ENCODE measurements at regions not wholly inside any gene's neighbourhood (a gene's known extent, or its start where the extent isn't known, plus 50 kb on each side); places are given as distances from the start of the nearest gene placed in this dataset.

- Histone ChIP-seq H3F3A (ENCODE audit: control insufficient read depth, insufficient read depth) (no peaks in the 10 kb centered on the region), H4K20me1 (ENCODE audit: control insufficient read depth, insufficient read depth, low read depth, low read length) (no peaks in the 10 kb centered on the region), H3K4me2 (ENCODE audit: low read length) (no peak overlapping the region), H3K79me2 (ENCODE audit: control insufficient read depth, low read length) (no peaks in the 10 kb centered on the region), H3K27ac (ENCODE audit: low read depth, low read length) (no peak overlapping the region), H3K36me3 (ENCODE audit: control insufficient read depth, low read length) (no peaks in the 10 kb centered on the region), H3K4me3 (ENCODE audit: low read length) (no peak overlapping the region), H3K27me3 (ENCODE audit: control insufficient read depth, low read length) (no peaks in the 10 kb centered on the region), H3K9me3 (ENCODE audit: control insufficient read depth, insufficient read depth, low read length) (no peaks in the 10 kb centered on the region), H3K9me2 (replicated peaks; ENCODE audit: control insufficient read depth, low read length) (no peaks in the 10 kb centered on the region), H3K4me1 (ENCODE audit: control insufficient read depth, low read length) (no peaks in the 10 kb centered on the region)
- TF ChIP-seq EZH2phosphoT487 (IDR thresholded peaks at IDR 0.05; ENCODE audit: borderline replicate concordance, low read length), result no peak
- no peak for TF ChIP-seq CTCF (IDR thresholded peaks at IDR 0.05; ENCODE audit: low read depth, low read length, poor library complexity, severe bottlenecking)
Measured at GRCh38 chr11:28615542-28615941, 507.4 kb downstream of the METTL15 start.

- H3K36me3 ChIP-seq (ENCODE audit: control insufficient read depth, low read length), result no peaks in the 10 kb centered on the region
- no peaks in the 10 kb centered on the region for H3K79me2 ChIP-seq (ENCODE audit: control insufficient read depth, low read length)
- no peak overlapping the region for H3K4me2 ChIP-seq (ENCODE audit: low read length)
- H3K27me3 ChIP-seq (ENCODE audit: control insufficient read depth, low read length), result no peaks in the 10 kb centered on the region
- no peaks in the 10 kb centered on the region for H3K9me2 ChIP-seq (replicated peaks; ENCODE audit: control insufficient read depth, low read length)
- H3F3A ChIP-seq (ENCODE audit: control insufficient read depth, insufficient read depth), result no peaks in the 10 kb centered on the region
- H3K4me1 ChIP-seq (ENCODE audit: control insufficient read depth, low read length), result no peaks in the 10 kb centered on the region
- H3K4me3 ChIP-seq (ENCODE audit: low read length), result no peak overlapping the region
- no peaks in the 10 kb centered on the region for H4K20me1 ChIP-seq (ENCODE audit: control insufficient read depth, insufficient read depth, low read depth, low read length)
- TF ChIP-seq CTCF (IDR thresholded peaks at IDR 0.05; ENCODE audit: low read depth, low read length, poor library complexity, severe bottlenecking), result no peak
- TF ChIP-seq EZH2phosphoT487 (IDR thresholded peaks at IDR 0.05; ENCODE audit: borderline replicate concordance, low read length), result no peak
- H3K27ac ChIP-seq (ENCODE audit: low read depth, low read length), result no peak overlapping the region
- no peaks in the 10 kb centered on the region for H3K9me3 ChIP-seq (ENCODE audit: control insufficient read depth, insufficient read depth, low read length)
Measured at GRCh38 chr11:28606930-28607329, 498.7 kb downstream of the METTL15 start.

- no peaks in the 10 kb centered on the region for H3K27me3 ChIP-seq (ENCODE audit: control insufficient read depth, low read length)
- H3K4me2 ChIP-seq (ENCODE audit: low read length), result no peak overlapping the region
- TF ChIP-seq CTCF (IDR thresholded peaks at IDR 0.05; ENCODE audit: low read depth, low read length, poor library complexity, severe bottlenecking) (no peak), EZH2phosphoT487 (IDR thresholded peaks at IDR 0.05; ENCODE audit: borderline replicate concordance, low read length) (no peak)
- H3K4me1 ChIP-seq (ENCODE audit: control insufficient read depth, low read length), result no peaks in the 10 kb centered on the region
- no peaks in the 10 kb centered on the region for H3K9me2 ChIP-seq (replicated peaks; ENCODE audit: control insufficient read depth, low read length)
- H3K4me3 ChIP-seq (ENCODE audit: low read length), result no peak overlapping the region
- H3F3A ChIP-seq (ENCODE audit: control insufficient read depth, insufficient read depth), result no peaks in the 10 kb centered on the region
- H3K36me3 ChIP-seq (ENCODE audit: control insufficient read depth, low read length), result no peaks in the 10 kb centered on the region
- H3K9me3 ChIP-seq (ENCODE audit: control insufficient read depth, insufficient read depth, low read length), result no peaks in the 10 kb centered on the region
- no peaks in the 10 kb centered on the region for H3K79me2 ChIP-seq (ENCODE audit: control insufficient read depth, low read length)
- no peaks in the 10 kb centered on the region for H4K20me1 ChIP-seq (ENCODE audit: control insufficient read depth, insufficient read depth, low read depth, low read length)
- no peak overlapping the region for H3K27ac ChIP-seq (ENCODE audit: low read depth, low read length)
Measured at GRCh38 chr11:28599656-28600055, 491.5 kb downstream of the METTL15 start.

GRCh38 chr11:28598531-28598930 is 490.3 kb downstream of the METTL15 start:
- Histone ChIP-seq H3K4me3 (ENCODE audit: low read length) (no peak overlapping the region), H3K79me2 (ENCODE audit: control insufficient read depth, low read length) (no peaks in the 10 kb centered on the region), H3K9me3 (ENCODE audit: control insufficient read depth, insufficient read depth, low read length) (no peaks in the 10 kb centered on the region), H3K27ac (ENCODE audit: low read depth, low read length) (no peak overlapping the region), H3K36me3 (ENCODE audit: control insufficient read depth, low read length) (no peaks in the 10 kb centered on the region), H3K27me3 (ENCODE audit: control insufficient read depth, low read length) (no peaks in the 10 kb centered on the region), H4K20me1 (ENCODE audit: control insufficient read depth, insufficient read depth, low read depth, low read length) (no peaks in the 10 kb centered on the region), H3K4me1 (ENCODE audit: control insufficient read depth, low read length) (no peaks in the 10 kb centered on the region), H3K9me2 (replicated peaks; ENCODE audit: control insufficient read depth, low read length) (no peaks in the 10 kb centered on the region), H3K4me2 (ENCODE audit: low read length) (no peak overlapping the region), H3F3A (ENCODE audit: control insufficient read depth, insufficient read depth) (no peaks in the 10 kb centered on the region)
- TF ChIP-seq CTCF (IDR thresholded peaks at IDR 0.05; ENCODE audit: low read depth, low read length, poor library complexity, severe bottlenecking) (no peak), EZH2phosphoT487 (IDR thresholded peaks at IDR 0.05; ENCODE audit: borderline replicate concordance, low read length) (no peak)

Measured in DOHH2 (cell line).